Uterus (tissue), 2 donors: ENCODE measurements at regions not wholly inside any gene's neighbourhood (a gene's known extent, or its start where the extent isn't known, plus 50 kb on each side); places are given as distances from the start of the nearest gene placed in this dataset.

Experiments
- CTCF ChIP-seq, 4 experiments: fragments of 200-600 bp in 2 of 4; fragments of 450-650 bp in 2 of 4; sonication (generic) in 2 of 4; IDR thresholded peaks; one replicate each; pipeline ENCODE4 v1.5.1; 2016 to 2019; ENCODE audit warnings: antibody characterized with exemption in 4 of 4, mild to moderate bottlenecking in 2 of 4, moderate library complexity in 1 of 4
- POLR2A ChIP-seq, 2 donors: fragments of 450-650 bp; IDR thresholded peaks; one replicate each; pipeline ENCODE4 v1.6.1; 2016; ENCODE audit warnings: antibody characterized with exemption in 2 of 2, mild to moderate bottlenecking in 1 of 2, moderate library complexity in 1 of 2

- no peak for TF ChIP-seq CTCF (IDR thresholded peaks at IDR 0.05)
- no peak for TF ChIP-seq POLR2A (IDR thresholded peaks at IDR 0.05)
These were observed 142.6 kb upstream of the PLPP4 start for GRCh38 chr10:120314442-120314841.
